Suppressor macrophage treated with lipopolysaccharide for 1 hour (primary cell): ENCODE measurements at regions not wholly inside any gene's neighbourhood (a gene's known extent, or its start where the extent isn't known, plus 50 kb on each side); places are given as distances from the start of the nearest gene placed in this dataset.

Experiments
- DNase-seq, 3 donors: peaks; one replicate each; pipeline ENCODE4 v3.0.0-alpha.2; 2020 to 2022

- no peak for DNase-seq
Measured at GRCh38 chr7:46179061-46179610, 258.1 kb upstream of the IGFBP3 start.

- DNase-seq: no peak
Measured at GRCh38 chr7:46178661-46179060, 257.6 kb upstream of the IGFBP3 start.

GRCh38 chr7:46177821-46178220 lies 256.7 kb upstream of the IGFBP3 start:
- DNase-seq: no peak

- no peak for DNase-seq
Measured at GRCh38 chr7:46175221-46175620, 254.1 kb upstream of the IGFBP3 start.

GRCh38 chr7:46174196-46174580 lies 253.1 kb upstream of the IGFBP3 start:
- DNase-seq: no peak

GRCh38 chr7:46173476-46174195 lies 252.6 kb upstream of the IGFBP3 start:
- DNase-seq: no peak

GRCh38 chr7:46170792-46171191 lies 249.7 kb upstream of the IGFBP3 start:
- no peak for DNase-seq

- no peak for DNase-seq
Measured at GRCh38 chr7:46170021-46170420, 248.9 kb upstream of the IGFBP3 start.

- DNase-seq: no peak
Measured at GRCh38 chr7:46169384-46169755, 248.3 kb upstream of the IGFBP3 start.

GRCh38 chr7:46168671-46169383 lies 247.8 kb upstream of the IGFBP3 start:
- DNase-seq: no peak

- no peak for DNase-seq
Measured at GRCh38 chr7:46168231-46168630, 247.2 kb upstream of the IGFBP3 start.

GRCh38 chr7:46165276-46165675 lies 244.2 kb upstream of the IGFBP3 start:
- DNase-seq: no peak

GRCh38 chr7:46164629-46165028 lies 243.6 kb upstream of the IGFBP3 start:
- DNase-seq: no peak

GRCh38 chr7:46163246-46163645 lies 242.2 kb upstream of the IGFBP3 start:
- DNase-seq: no peak

GRCh38 chr7:46162609-46163008 lies 241.5 kb upstream of the IGFBP3 start:
- DNase-seq: no peak

GRCh38 chr7:46160861-46161260 lies 239.8 kb upstream of the IGFBP3 start:
- DNase-seq: no peak

GRCh38 chr7:46157931-46158330 lies 236.9 kb upstream of the IGFBP3 start:
- no peak for DNase-seq

- DNase-seq: no peak
Measured at GRCh38 chr7:46157404-46157803, 236.3 kb upstream of the IGFBP3 start.

- no peak for DNase-seq
Measured at GRCh38 chr7:46156853-46157252, 235.8 kb upstream of the IGFBP3 start.

- DNase-seq: no peak
Measured at GRCh38 chr7:46156086-46156485, 235.0 kb upstream of the IGFBP3 start.

- DNase-seq: no peak
Measured at GRCh38 chr7:46155367-46155766, 234.3 kb upstream of the IGFBP3 start.

GRCh38 chr7:46153951-46154787 lies 233.1 kb upstream of the IGFBP3 start:
- no peak for DNase-seq

- no peak for DNase-seq
Measured at GRCh38 chr7:46153583-46153950, 232.5 kb upstream of the IGFBP3 start.

GRCh38 chr7:46152696-46153095 lies 231.6 kb upstream of the IGFBP3 start:
- DNase-seq: no peak
